ENCODE measurements at regions not wholly inside any gene's neighbourhood (a gene's known extent, or its start where the extent isn't known, plus 50 kb on each side); places are given as distances from the start of the nearest gene placed in this dataset.

GRCh38 chr4:52376132-52376704 is 282.9 kb downstream of the USP46 start (continued):
- TF ChIP-seq HDAC8 (tag; IDR thresholded peaks at IDR 0.05) (no peak), HNRNPL (IDR thresholded peaks at IDR 0.05; ENCODE audit: low read depth, low read length) (no peak), ZNF449 (CRISPR knock-in tag; IDR thresholded peaks at IDR 0.05) (no peak), TGIF2 (CRISPR knock-in tag; IDR thresholded peaks at IDR 0.05) (no peak), ARID2 (IDR thresholded peaks at IDR 0.05) (0 out of 2 replicates have a peak, but pooled peaks have one; percentile 28), MCM5 (IDR thresholded peaks at IDR 0.05; ENCODE audit: low read depth) (no peak), ZBTB43 (CRISPR knock-in tag; IDR thresholded peaks at IDR 0.05) (no peak), ZNF280B (CRISPR knock-in tag; IDR thresholded peaks at IDR 0.05) (no peak), MED1 (CRISPR knock-in tag; IDR thresholded peaks at IDR 0.05; ENCODE audit: borderline replicate concordance) (no peak), SMARCB1 (IDR thresholded peaks at IDR 0.05; ENCODE audit: insufficient read length, low read depth) (no peak), ZNF639 (CRISPR knock-in tag; conservative IDR thresholded peaks at IDR 0.05 in 1 of 2, IDR thresholded peaks at IDR 0.05 in 1 of 2) (no peak), FOSL1 (tag; conservative IDR thresholded peaks at IDR 0.05) (no peak), ZNF41 (CRISPR knock-in tag; conservative IDR thresholded peaks at IDR 0.05) (no peak), MTA1 (IDR thresholded peaks at IDR 0.05; ENCODE audit: borderline replicate concordance) (no peak), SAFB2 (IDR thresholded peaks at IDR 0.05; ENCODE audit: borderline replicate concordance, low read depth, low read length, severe bottlenecking) (no peak), HMG20B (CRISPR knock-in tag; IDR thresholded peaks at IDR 0.05) (no peak), PHF21A (IDR thresholded peaks at IDR 0.05; ENCODE audit: borderline replicate concordance, low read depth) (no peak), PHB (CRISPR knock-in tag; IDR thresholded peaks at IDR 0.05) (no peak), ARID3A (IDR thresholded peaks at IDR 0.05; ENCODE audit: borderline replicate concordance, low read depth, low read length) (no peak), SMC3 (conservative IDR thresholded peaks at IDR 0.05; ENCODE audit: insufficient read depth, low read depth, low read length) (0 out of 2 replicates have a peak, but pooled peaks have one; percentile 42)
